ENCODE measurements at regions not wholly inside any gene's neighbourhood (a gene's known extent, or its start where the extent isn't known, plus 50 kb on each side); places are given as distances from the start of the nearest gene placed in this dataset.

DNA sequence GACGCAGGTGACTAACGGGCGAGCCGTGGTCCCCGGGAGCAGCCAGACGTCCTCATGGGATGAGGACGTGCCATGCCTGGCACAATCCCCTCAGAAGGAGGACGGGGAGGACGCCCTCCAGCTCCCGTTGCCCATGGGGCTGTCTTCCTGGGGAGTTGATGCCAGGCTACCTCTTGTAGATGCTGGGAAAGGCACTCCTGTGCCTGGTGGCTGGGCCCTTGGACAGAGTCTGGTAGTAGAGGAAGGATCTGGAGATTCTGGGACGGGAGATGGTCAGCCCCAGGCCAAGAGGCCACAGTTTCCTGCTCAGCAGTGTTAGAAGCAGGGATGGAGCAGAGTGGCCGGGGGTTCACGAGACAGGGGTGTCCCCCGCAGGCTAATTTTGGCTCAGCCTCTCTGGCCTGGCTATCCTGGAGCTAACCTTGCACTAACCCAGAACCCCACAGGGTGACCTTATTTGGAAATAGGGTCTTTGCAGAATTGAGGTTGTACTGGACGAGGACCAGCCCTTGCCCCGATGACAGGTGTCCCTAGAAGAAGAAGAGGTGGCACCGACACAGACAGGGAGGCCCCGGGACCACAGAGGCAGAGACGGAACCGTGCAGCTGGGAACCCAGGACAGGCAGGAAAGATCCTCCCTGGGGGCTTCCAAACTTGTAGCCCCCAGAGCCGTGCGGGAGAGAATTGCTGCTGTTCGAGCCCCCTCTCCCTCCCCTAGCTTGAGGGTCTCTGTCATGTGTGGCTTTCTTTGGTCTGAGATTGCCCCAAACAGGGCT lies 50.1 kb upstream of the ADRA2C start:
- no peak for DNase-seq (ENCODE audit: low read depth)
- TF ChIP-seq, protein P1, sequence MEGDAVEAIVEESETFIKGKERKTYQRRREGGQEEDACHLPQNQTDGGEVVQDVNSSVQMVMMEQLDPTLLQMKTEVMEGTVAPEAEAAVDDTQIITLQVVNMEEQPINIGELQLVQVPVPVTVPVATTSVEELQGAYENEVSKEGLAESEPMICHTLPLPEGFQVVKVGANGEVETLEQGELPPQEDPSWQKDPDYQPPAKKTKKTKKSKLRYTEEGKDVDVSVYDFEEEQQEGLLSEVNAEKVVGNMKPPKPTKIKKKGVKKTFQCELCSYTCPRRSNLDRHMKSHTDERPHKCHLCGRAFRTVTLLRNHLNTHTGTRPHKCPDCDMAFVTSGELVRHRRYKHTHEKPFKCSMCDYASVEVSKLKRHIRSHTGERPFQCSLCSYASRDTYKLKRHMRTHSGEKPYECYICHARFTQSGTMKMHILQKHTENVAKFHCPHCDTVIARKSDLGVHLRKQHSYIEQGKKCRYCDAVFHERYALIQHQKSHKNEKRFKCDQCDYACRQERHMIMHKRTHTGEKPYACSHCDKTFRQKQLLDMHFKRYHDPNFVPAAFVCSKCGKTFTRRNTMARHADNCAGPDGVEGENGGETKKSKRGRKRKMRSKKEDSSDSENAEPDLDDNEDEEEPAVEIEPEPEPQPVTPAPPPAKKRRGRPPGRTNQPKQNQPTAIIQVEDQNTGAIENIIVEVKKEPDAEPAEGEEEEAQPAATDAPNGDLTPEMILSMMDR (conservative IDR thresholded peaks at IDR 0.05; ENCODE audit: low read length), result no peak
- H3K4me3 ChIP-seq (ENCODE audit: low read length), result no peak overlapping the region

DNA sequence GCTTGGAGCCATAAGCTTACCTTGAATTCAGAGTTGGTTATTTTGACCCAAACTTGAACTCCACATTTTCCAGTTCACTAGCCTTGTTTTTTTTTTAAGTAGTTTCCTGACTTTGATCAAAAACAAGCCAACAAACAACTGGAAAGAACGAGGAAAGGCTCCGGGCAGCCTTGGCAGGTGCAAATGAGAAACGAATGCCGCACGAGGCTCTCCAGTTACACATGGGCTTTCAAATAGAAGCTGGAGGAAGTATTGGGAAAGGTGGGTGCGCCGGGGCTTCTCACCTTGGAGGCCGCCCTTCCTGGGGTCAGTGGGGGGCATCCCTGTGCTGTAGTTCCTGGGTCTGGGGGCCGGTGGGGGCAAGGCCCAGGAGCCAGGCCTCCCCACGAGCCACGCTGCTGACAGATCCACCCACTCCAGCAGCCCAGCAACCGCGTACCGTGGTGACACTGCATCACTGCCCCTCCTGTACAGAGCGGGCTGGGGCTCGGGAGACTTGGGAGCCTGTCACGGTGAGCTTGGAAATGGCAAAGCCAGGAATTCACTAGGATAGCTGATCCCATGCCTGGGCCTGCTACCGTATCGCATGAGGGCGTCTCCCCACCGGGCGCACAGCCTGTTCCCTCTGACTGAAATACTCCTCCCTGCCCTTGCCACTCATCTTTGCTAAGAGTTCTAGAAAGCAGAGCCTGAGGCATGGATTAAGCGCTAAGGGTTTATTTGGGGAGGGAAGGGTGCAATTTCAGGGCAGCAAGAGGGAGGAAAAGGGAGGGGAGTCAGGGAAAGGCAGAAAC lies 50.9 kb upstream of the ADRA2C start:
- TF ChIP-seq, protein P1 (conservative IDR thresholded peaks at IDR 0.05; ENCODE audit: low read length), result no peak
- no peak for DNase-seq (ENCODE audit: low read depth)
- H3K4me3 ChIP-seq (ENCODE audit: low read length), result no peak overlapping the region

DNA sequence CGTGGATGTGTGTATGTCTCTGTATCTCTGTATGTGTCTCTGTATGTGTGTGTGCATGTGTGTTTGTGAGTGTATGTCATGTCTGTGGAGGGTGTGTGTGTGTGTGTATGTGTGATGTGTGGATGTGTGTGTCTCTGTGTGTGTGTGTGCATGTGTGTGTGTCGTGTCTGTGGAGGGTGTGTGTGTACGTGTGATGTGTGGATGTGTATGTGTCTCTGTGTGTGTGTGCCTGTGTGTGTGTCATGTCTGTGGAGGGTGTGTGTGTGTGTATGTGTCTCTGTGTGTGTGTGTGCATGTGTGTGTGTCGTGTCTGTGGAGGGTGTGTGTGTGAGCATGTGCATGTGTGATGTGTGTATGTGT lies 51.6 kb upstream of the ADRA2C start:
- TF ChIP-seq, protein P1 (conservative IDR thresholded peaks at IDR 0.05; ENCODE audit: low read length), result no peak
- DNase-seq (ENCODE audit: low read depth), result no peak
- H3K4me3 ChIP-seq (ENCODE audit: low read length), result no peak overlapping the region

DNA sequence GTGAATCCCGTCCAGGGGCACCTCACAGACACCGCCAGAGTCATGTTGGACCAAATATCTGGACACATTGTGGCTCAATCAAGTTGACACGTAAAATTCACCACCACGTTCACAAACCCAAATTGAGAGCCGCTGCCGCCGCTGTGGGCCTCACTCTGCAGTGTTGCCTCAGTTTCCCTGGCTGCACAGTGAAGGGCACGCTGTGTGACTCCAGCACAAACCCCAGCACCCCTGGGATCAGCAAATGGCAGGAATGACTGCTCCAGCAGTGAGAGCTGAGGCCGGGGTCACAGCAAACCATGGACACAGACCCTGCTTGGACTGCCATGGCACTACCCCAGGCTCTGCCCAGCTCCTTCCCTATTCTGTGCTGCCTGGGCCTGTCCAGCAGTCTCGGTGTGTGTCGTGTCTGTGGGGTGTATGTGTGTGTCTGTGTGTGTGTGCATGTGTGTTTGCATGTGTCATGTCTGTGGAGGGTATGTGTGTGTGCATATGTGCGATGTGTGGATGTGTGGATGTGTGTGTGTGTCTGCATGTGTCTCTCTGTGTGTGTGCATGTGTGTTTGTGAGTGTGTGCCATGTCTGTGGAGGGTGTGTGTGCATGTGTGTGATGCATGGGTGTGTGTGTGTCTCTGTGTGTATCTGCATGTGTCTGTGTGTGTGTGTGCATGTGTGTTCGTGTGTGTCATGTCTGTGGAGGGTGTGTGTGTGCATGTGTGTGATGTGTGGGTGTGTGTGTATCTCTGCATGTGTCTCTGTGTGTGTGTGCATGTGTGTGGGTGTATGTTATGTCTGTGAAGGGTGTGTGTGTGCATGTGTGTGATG lies 52.2 kb upstream of the ADRA2C start:
- no peak overlapping the region for H3K4me3 ChIP-seq (ENCODE audit: low read length)
- no peak for DNase-seq (ENCODE audit: low read depth)
- TF ChIP-seq, protein P1 (conservative IDR thresholded peaks at IDR 0.05; ENCODE audit: low read length), result no peak

DNA sequence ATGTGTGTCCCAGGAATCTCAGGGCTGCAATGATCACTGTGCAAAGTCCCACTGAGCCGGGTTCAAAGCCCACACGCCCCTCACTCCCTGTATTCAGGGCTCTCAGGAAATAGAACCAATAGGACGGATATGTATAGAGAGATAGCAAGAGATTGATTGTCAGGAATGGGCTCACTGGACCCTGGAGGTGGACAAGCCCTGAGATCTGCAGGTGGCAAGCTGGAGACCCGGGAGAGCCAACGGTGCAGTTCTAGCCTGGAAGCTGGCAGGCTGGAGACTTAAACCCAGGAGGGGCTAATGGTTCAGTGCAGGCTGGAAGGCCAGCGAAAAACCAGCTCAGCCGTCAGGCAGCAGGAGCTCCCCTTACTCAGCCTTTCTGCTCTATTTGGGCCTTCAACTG lies 52.8 kb upstream of the ADRA2C start:
- DNase-seq (ENCODE audit: low read depth), result no peak
- H3K4me3 ChIP-seq (ENCODE audit: low read length), result no peak overlapping the region
- TF ChIP-seq, protein P1 (conservative IDR thresholded peaks at IDR 0.05; ENCODE audit: low read length), result no peak

DNA sequence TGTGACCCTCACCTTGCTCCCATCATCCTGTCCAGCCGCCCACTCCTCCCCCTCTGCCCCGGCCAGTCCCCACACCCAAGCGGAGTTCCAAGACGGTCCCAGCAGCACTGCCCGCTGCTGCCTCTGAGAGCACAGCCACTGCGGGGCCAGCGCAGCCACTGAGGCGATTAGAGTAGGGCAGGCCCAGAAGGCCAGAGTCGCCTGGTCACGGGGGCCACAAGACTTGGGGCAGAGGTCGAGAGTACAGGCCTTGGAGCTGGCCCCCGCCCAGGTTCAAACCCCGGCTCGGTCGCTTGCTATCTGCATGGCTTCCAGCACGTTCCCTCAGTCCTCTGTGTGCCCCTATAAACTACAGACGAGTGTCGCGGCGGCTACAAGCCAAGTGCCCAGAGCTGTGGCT lies 53.2 kb upstream of the ADRA2C start:
- TF ChIP-seq, protein P1 (conservative IDR thresholded peaks at IDR 0.05; ENCODE audit: low read length), result no peak
- no peak for DNase-seq (ENCODE audit: low read depth)
- no peak overlapping the region for H3K4me3 ChIP-seq (ENCODE audit: low read length)
